T-helper 2 cell treated with Interferon-gamma antibody and Interleukin-4, amounts not matched to agents 100 ng/mL and 5 ng/mL, for 36 hours (primary cell): ENCODE measurements at regions not wholly inside any gene's neighbourhood (a gene's known extent, or its start where the extent isn't known, plus 50 kb on each side); places are given as distances from the start of the nearest gene placed in this dataset.

Experiments
- intact Hi-C: fragments of 100-400 bp; cut with micrococcal nuclease; formaldehyde crosslinking; loops from one replicate; pipeline ENCODE4 v1.15.1; 2023

DNA sequence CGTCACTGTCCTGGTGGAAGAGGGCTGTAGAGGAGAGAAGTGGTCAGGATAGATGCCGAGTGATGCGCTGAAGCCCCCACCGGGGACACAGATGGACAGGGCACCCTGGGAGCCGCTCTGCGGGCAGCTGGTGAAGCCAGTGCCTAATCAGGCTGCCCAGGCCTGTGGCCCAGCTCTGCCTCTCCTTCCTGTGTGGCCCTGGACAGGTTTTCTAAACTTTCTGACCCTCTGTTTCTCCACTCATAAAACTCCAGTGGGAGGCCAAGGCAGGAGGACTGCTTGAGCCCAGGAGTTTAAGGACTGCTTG lies 86.1 kb downstream of the C5orf15 start:
- intact Hi-C loops = no loop called here

DNA sequence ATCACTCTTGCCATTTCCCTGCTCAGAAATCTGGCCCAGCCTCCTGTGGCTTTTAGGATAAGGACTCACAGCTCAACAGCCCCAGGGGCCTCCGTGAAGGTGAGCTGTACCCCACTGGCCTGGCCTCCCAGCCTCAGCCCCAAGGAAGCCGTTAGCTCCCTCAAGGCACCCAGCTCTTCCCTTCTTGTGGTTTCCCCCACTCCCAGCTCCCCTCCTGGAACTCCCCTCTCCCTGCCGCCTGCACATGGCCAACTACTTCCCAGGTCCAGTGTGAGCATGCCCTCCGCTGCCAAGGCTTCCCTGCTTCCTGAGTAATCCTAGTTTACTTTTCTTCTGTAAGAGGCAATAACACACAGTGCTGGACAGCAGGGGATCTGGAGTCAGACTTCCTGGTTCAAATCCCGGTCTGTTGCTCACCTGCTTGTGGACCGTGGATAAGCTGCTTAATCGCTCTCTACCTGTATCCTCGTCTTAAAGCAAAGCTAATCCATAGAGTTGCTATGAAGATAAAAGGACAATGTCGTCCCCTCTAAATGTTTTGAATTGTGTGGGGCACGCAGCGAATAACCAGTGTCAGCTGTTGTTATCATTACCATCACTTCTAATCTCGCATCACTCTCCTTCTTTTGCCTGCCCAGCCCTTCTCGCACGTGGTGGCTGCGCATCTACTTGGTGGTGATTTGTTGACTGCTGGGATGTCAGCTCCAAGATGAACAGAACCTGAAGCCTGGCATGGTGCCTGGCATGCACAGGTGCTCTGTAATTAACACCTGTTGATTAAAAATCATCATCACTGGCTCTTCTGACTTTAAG lies 86.6 kb downstream of the C5orf15 start:
- intact Hi-C loops = no loop called here

- intact Hi-C loops = no loop called here
Measured at GRCh38 chr5:133878236-133878555, 90.2 kb downstream of the C5orf15 start.

- intact Hi-C loops = no loop called here
Measured at GRCh38 chr5:133877351-133878235, 90.8 kb downstream of the C5orf15 start.

- intact Hi-C loops = no loop called here
Measured at GRCh38 chr5:133876266-133876665, 92.2 kb downstream of the C5orf15 start.

GRCh38 chr5:133875179-133875578 lies 93.2 kb downstream of the C5orf15 start:
- intact Hi-C loops = no loop called here

DNA sequence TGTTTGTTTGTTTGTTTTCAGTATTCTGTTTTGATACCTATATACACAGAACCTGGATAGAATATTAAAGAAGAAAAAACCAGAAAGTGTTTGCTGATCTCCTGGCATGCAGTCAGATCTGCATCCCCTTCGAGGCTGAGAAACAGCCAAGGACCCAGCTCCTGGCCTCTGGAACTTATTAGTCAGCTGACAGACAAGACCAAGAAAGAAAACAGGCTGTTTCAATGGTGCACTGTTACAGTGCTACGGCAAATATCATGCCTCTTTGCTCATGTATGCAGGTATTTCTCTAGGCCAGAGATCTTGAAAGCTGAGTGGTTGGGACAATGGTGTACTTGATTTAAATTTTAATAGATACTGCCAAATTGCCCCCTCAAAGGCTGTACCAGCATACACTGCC lies 95.0 kb downstream of the C5orf15 start:
- intact Hi-C loops = no loop called here

GRCh38 chr5:133870661-133871060 lies 97.8 kb downstream of the C5orf15 start:
- intact Hi-C loops = no loop called here

GRCh38 chr5:133869519-133870335 lies 98.7 kb downstream of the C5orf15 start:
- intact Hi-C loops = loop anchor here (1.0 to 2.0 kb wide), 4 partner anchors 115 to 758 kb away; no protein-coding TSS in a partner anchor

DNA sequence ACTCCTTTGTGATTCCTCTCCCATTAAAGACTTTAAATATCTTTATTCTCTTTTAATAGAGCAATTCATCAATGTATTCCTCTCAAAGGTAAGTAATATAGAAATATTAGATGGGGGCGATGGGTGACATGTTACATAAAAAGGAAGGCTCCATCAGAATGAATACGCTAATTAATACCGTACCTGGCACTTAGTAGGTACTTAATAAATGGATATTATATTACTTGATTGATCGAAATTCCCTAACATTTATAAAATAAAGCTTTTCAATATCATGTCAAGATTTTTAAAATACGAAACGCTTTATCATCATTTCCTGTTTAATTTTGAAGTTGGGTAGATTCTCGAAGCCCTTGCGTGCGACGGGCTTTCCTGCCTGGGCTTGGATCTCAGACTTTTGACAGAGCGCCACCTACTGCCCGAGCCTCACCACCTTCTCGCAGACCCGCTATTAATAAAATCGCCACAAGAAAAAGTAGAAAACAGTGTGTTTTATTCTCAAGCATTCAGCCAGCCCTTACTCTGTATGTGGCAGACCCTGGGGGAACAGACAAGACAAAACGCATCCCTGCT lies 99.4 kb downstream of the C5orf15 start:
- intact Hi-C loops = loop anchor here (1.0 to 2.0 kb wide), 4 partner anchors 114 to 758 kb away; no protein-coding TSS in a partner anchor

DNA sequence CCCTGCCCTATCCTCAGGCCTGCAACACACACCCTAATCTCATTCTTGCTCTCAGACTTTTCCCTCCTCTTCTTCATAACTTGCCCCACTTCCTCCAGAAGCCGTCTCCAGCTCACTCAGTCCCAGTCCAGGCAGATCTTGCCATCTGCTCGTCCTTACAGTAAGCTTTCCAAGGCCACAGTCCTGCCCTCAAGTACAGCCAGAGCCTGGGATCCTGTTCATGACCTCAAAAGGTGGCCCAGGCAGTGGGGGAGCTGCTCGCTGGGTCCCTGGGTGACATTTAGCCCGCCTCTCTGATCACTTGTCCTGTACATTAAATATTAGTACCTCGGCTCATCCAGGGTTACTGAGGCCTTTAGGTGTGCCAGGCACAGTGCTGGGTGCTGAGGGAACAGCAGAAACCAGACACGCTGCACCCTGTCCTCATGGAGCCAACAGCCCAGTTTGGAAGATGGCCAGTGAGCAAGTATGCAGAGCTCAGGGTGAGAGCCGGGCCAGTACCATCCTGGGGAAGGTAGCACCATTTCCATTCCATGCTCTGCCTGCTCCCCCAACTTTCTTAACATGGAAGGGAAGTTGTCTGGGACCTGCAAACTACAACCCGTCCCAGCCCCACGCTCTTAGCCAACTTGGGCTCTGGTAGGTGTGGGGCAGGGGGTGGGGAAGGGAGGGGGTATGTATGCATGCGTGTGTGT lies 100.4 kb downstream of the C5orf15 start:
- intact Hi-C loops = loop anchor here (2.0 kb wide), 2 partner anchors 113 to 443 kb away; no protein-coding TSS in a partner anchor

GRCh38 chr5:133867341-133867740 lies 101.1 kb downstream of the C5orf15 start:
- intact Hi-C loops = no loop called here

DNA sequence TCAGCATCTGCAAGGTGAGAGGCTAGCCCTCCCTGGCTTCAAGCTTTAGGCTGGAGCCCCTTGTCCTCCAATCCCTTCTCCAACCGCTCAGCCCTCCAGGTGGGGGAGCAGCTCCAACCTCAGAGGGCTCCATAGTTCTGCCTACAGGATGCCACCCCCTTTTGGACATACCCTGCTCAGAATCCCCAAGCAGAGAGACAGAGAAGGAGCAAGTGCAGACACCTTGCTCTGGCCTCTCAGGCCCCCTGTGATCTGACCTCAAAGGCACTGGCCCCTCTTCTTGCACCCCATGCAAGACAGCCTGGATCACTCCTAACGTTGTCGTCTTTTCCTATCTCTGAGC lies 101.6 kb downstream of the C5orf15 start:
- intact Hi-C loops = no loop called here

DNA sequence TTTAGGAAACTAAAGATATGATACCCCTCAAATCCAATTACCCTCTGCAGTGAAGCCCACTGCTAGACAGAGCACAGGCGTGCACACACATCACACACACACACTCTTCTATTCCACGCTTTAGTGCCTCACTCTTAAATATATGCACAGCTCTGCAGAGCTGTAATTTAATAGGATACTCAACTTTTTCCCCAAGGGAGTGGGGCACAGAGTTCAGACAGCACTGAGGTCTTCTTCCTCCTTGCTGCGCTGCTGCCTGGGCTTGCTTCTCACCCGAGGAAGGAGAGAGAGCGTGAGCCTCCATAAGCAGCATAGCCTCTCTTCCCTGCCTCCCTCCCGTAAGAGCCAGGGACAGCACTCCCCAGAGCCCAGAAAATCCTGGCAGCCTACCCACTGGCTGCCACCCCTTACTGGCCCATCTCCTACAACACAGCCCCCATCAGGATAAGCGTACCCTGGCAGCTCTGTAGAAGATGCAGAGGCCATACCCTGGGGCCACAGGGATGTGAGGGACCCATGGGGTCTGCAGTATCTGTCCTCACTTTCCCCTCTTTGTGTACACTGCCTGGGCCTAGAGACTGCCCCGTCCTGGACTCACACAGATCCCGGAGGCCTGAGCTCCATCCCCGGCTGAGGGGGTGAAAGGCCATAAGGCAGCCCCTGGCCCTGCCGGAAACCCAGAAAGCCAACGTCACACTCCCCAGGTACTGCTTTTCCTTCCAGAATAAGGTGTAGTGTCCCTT lies 102.1 kb downstream of the C5orf15 start:
- intact Hi-C loops = no loop called here

- intact Hi-C loops = no loop called here
Measured at GRCh38 chr5:133865113-133865512, 103.3 kb downstream of the C5orf15 start.

DNA sequence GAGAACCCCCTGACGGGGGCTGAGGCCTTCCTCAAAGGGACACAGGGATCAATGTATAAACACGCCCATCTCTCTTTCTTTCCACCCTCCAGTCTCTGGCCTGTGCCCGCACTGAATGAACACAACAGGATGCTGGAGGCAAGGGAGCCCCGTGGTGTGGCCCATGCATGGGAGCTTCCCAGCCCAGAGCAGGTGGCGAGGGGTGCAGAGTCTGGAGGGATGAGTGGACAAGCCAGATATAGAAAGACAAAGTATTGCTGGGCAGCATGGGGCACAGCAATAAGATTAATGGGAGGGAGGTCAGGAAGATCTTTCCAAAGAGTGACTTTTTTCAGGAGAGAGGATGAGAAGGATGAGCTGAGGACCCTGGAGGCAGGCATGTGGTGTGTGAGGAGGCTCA lies 103.7 kb downstream of the C5orf15 start:
- intact Hi-C loops = no loop called here

- intact Hi-C loops = no loop called here
Measured at GRCh38 chr5:133863857-133864585, 104.4 kb downstream of the C5orf15 start.

DNA sequence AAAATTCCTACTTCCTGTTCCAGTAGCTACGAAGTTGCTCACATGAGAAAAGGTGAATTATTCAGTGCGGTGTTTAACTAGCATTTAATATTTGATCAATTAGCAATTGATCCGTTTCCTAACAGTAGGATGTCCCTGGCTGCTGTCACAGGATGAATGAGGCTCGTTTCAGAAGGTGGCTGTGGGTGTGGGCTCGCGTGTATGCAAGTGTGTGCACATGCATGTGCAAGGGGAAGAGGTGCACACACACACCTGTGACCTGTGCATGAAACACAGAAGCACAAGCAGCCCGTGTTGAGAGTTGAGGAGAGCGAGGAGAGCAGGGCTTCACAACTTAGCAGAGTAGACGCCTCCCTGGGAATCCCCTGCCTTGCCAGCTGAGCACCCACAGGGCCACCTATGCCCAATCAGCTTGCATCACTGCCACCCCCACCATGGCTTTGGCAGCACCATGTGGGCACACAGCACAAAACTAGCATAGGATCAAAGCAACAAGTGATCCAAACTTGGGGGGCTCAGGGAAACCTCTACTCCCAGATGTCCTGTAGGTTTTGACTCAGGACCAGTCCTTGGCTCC lies 107.2 kb downstream of the C5orf15 start:
- intact Hi-C loops = no loop called here

DNA sequence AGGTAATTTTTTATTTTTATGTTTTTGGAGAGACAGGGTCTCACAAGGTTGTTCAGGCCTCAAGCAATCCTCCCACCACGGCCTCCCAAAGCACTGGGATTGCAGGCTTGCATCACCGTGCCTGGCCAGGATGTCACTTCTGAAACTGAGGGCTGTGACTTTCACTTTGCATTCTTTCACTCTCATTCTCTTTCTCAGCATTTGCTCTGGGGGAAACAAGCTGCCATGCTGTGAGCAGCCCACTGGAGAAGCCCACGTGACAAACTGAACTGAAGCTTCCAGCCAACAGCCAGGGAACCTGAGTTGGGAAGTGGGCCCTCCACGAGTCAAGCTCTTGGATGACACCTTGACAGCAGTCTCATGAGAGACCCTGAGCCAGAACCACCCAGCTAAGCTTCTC lies 109.4 kb downstream of the C5orf15 start:
- intact Hi-C loops = no loop called here
